Nephron progenitor cell (in vitro differentiated cells): ENCODE measurements at regions not wholly inside any gene's neighbourhood (a gene's known extent, or its start where the extent isn't known, plus 50 kb on each side); places are given as distances from the start of the nearest gene placed in this dataset.

Experiments
- DNase-seq: peaks from one replicate; pipeline ENCODE4 v3.0.0; 2021
- H3K27ac Mint-ChIP-seq: 2 replicates; pipeline ENCODE4 v1.8.0; 2021; ENCODE audit warnings: mild to moderate bottlenecking, moderate library complexity, mixed read lengths
- H3K27me3 Mint-ChIP-seq: 2 replicates; pipeline ENCODE4 v1.8.0; 2021; ENCODE audit warnings: mild to moderate bottlenecking, low read depth, mixed read lengths; ENCODE audit not compliant: poor library complexity
- H3K36me3 Mint-ChIP-seq: 2 replicates; pipeline ENCODE4 v1.8.0; 2021; ENCODE audit warnings: low read depth, mixed read lengths
- H3K4me1 Mint-ChIP-seq: 2 replicates; pipeline ENCODE4 v1.8.0; 2021; ENCODE audit warnings: mixed read lengths
- H3K4me3 Mint-ChIP-seq: 2 replicates; pipeline ENCODE4 v1.8.0; 2021; ENCODE audit warnings: mild to moderate bottlenecking, moderate library complexity, mixed read lengths
- H3K9me3 Mint-ChIP-seq: 2 replicates; pipeline ENCODE4 v1.8.0; 2021; ENCODE audit warnings: mild to moderate bottlenecking, moderate library complexity, mixed read lengths
- CTCF ChIP-seq: fragments of 200-600 bp; sonication (generic); IDR thresholded peaks from 2 replicates; pipeline ENCODE4 v1.5.0; 2021; ENCODE audit warnings: antibody characterized with exemption

GRCh38 chr17:79680318-79680695 is 50.4 kb upstream of the ENPP7 start:
- Mint-ChIP-seq H3K36me3 (no peaks in the 10 kb centered on the region), H3K9me3 (peaks cover 1% of the 10 kb centered on the region), H3K27me3 (peaks cover 27% of the 10 kb centered on the region), H3K4me1 (peaks cover 8% of the 10 kb centered on the region), H3K4me3 (no peak overlapping the region), H3K27ac (no peak overlapping the region)
- TF ChIP-seq CTCF = no peak
- DNase-seq = no peak

GRCh38 chr17:79679631-79680317 is 51.0 kb upstream of the ENPP7 start:
- no peak for DNase-seq
- no peak overlapping the region for H3K4me3 Mint-ChIP-seq
- no peak overlapping the region for H3K27ac Mint-ChIP-seq
- peaks cover 8% of the 10 kb centered on the region for H3K4me1 Mint-ChIP-seq
- H3K27me3 Mint-ChIP-seq = peaks cover 29% of the 10 kb centered on the region
- peaks cover 6% of the 10 kb centered on the region for H3K9me3 Mint-ChIP-seq
- no peak for TF ChIP-seq CTCF
- no peaks in the 10 kb centered on the region for H3K36me3 Mint-ChIP-seq

GRCh38 chr17:79678736-79679255 is 51.9 kb upstream of the ENPP7 start:
- Mint-ChIP-seq H3K9me3 (peaks cover 15% of the 10 kb centered on the region), H3K27ac (no peak overlapping the region), H3K27me3 (peaks cover 31% of the 10 kb centered on the region), H3K36me3 (no peaks in the 10 kb centered on the region), H3K4me1 (peaks cover 8% of the 10 kb centered on the region), H3K4me3 (no peak overlapping the region)
- TF ChIP-seq CTCF = no peak
- no peak for DNase-seq

GRCh38 chr17:79678091-79678735 is 52.5 kb upstream of the ENPP7 start:
- Mint-ChIP-seq H3K36me3 (no peaks in the 10 kb centered on the region), H3K4me3 (no peak overlapping the region), H3K27me3 (peaks cover 37% of the 10 kb centered on the region), H3K9me3 (peaks cover 20% of the 10 kb centered on the region), H3K27ac (no peak overlapping the region), H3K4me1 (peaks cover 8% of the 10 kb centered on the region)
- TF ChIP-seq CTCF = no peak
- DNase-seq = no peak

GRCh38 chr17:79677646-79678045 is 53.1 kb upstream of the ENPP7 start:
- DNase-seq = no peak
- no peak for TF ChIP-seq CTCF
- Mint-ChIP-seq H3K4me1 (peaks cover 8% of the 10 kb centered on the region), H3K27me3 (peaks cover 39% of the 10 kb centered on the region), H3K27ac (no peak overlapping the region), H3K36me3 (no peaks in the 10 kb centered on the region), H3K9me3 (peaks cover 26% of the 10 kb centered on the region), H3K4me3 (no peak overlapping the region)
